H1 (cell line): ENCODE measurements at regions not wholly inside any gene's neighbourhood (a gene's known extent, or its start where the extent isn't known, plus 50 kb on each side); places are given as distances from the start of the nearest gene placed in this dataset.
A peak's percentile ranks its signal among the peaks of the same experiment; 100 is the strongest.

ENCODE experiments used
- CTCF ChIA-PET: fragments of 300-600 bp; sonication (Branson Sonifier 250); formaldehyde crosslinking; loops from one replicate; lab custom pipeline; 2021; ENCODE audit not compliant: partially characterized antibody; lab: Charles Lee
- POLR2A ChIA-PET: fragments of 300-600 bp; sonication (Branson Sonifier 250); formaldehyde crosslinking; loops from one replicate; lab custom pipeline; 2021; ENCODE audit warnings: inconsistent platforms; ENCODE audit not compliant: partially characterized antibody; lab: Charles Lee
- DNase-seq, 2 experiments: peaks; one replicate each; pipeline versions ENCODE4 v3.0.0 to v3.0.0-alpha.2; 2010 to 2022; ENCODE audit warnings: low spot score in 2 of 2, low read depth in 1 of 2, mixed read lengths in 1 of 2
- FAIRE-seq: peaks from 2 replicates; lab custom pipeline; 2011; peaks lifted over from hg19 to GRCh38; lab: Jason Lieb, UNC
- H2AFZ ChIP-seq: 2 replicates; pipeline ENCODE4 v1.8.1; 2012; ENCODE audit warnings: low read length, inconsistent platforms
- H2AK5ac ChIP-seq: 2 replicates; pipeline ENCODE4 v1.6.1; 2013; ENCODE audit warnings: low read depth, low read length
- H2BK120ac ChIP-seq: replicated peaks from 2 replicates; pipeline ENCODE3; 2013; ENCODE audit warnings: low read depth, low read length, inconsistent platforms
- H2BK12ac ChIP-seq: 2 replicates; pipeline ENCODE4 v1.6.1; 2013; ENCODE audit warnings: low read depth, low read length
- H2BK15ac ChIP-seq: 2 replicates; pipeline ENCODE4 v1.6.1; 2013; ENCODE audit warnings: low read length
- H2BK20ac ChIP-seq: 2 replicates; pipeline ENCODE4 v1.6.1; 2013; ENCODE audit warnings: low read length
- H2BK5ac ChIP-seq: 2 replicates; pipeline ENCODE4 v1.6.1; 2013; ENCODE audit warnings: low read depth, low read length
- H3K14ac ChIP-seq: 2 replicates; pipeline ENCODE4 v1.6.1; 2013; ENCODE audit warnings: inconsistent platforms; ENCODE audit not compliant: insufficient read length
- H3K18ac ChIP-seq: 2 replicates; pipeline ENCODE4 v1.6.1; 2013; ENCODE audit warnings: low read length; ENCODE audit errors: extremely low read depth
- H3K23ac ChIP-seq: 2 replicates; pipeline ENCODE4 v1.6.1; 2013; ENCODE audit warnings: inconsistent platforms; ENCODE audit not compliant: insufficient read length
- H3K23me2 ChIP-seq: 2 replicates; pipeline ENCODE4 v1.6.1; 2013; ENCODE audit warnings: low read depth, low read length
- H3K27ac ChIP-seq: 2 replicates; pipeline ENCODE4 v1.6.1; 2011; ENCODE audit warnings: low read depth, low read length, inconsistent platforms
- H3K27me3 ChIP-seq, 4 experiments: replicated peaks in 1 of 4; 1 replicate in 1 of 4; 2 replicates in 3 of 4; pipeline versions ENCODE4 v1.6.1 to v1.8.1; 2011 to 2013; ENCODE audit warnings: low read length in 3 of 4, mild to moderate bottlenecking in 3 of 4, inconsistent platforms in 2 of 4, mixed read lengths in 2 of 4, moderate library complexity in 1 of 4; ENCODE audit not compliant: control insufficient read depth in 3 of 4, insufficient read depth in 3 of 4; ENCODE audit errors: extremely low read depth in 1 of 4
- H3K36me3 ChIP-seq, 4 experiments: 2 replicates each; pipeline versions ENCODE4 v1.6.1 to v1.8.1; 2011 to 2013; ENCODE audit warnings: mild to moderate bottlenecking in 4 of 4, low read length in 3 of 4, moderate library complexity in 2 of 4, control low read depth in 1 of 4, inconsistent platforms in 1 of 4; ENCODE audit not compliant: insufficient read depth in 4 of 4, control insufficient read depth in 2 of 4
- H3K4ac ChIP-seq: replicated peaks from 2 replicates; pipeline ENCODE3; 2013; ENCODE audit warnings: low read length, low read depth, mixed read lengths, inconsistent platforms; ENCODE audit not compliant: insufficient read length
- H3K4me1 ChIP-seq, 4 experiments: replicated peaks in 1 of 4; 1 replicate in 1 of 4; 2 replicates in 3 of 4; pipeline versions ENCODE4 v1.6.1 to v1.8.1; 2011 to 2013; ENCODE audit warnings: low read length in 3 of 4, inconsistent platforms in 2 of 4, mixed read lengths in 1 of 4; ENCODE audit not compliant: insufficient read depth in 4 of 4, control insufficient read depth in 3 of 4
- H3K4me2 ChIP-seq, 2 experiments: 2 replicates each; pipeline versions ENCODE4 v1.6.1 to v1.8.1; 2011 to 2013; ENCODE audit warnings: low read depth in 2 of 2, low read length in 2 of 2, control low read depth in 1 of 2, inconsistent platforms in 1 of 2, mild to moderate bottlenecking in 1 of 2; ENCODE audit not compliant: insufficient read depth in 1 of 2
- H3K4me3 ChIP-seq, 4 experiments: fragments of 200-600, 300-600 bp in 1 of 4; sonication (generic), shearing (Covaris generic), sonication (Bioruptor Twin) in 1 of 4; 2 replicates each; pipeline versions ENCODE4 v1.5.1 to v1.8.1; 2011 to 2016; ENCODE audit warnings: low read length in 4 of 4, low read depth in 3 of 4, control low read depth in 2 of 4, inconsistent platforms in 2 of 4, mild to moderate bottlenecking in 2 of 4, mixed read lengths in 1 of 4, moderate library complexity in 1 of 4; ENCODE audit not compliant: insufficient read depth in 2 of 4; ENCODE audit errors: extremely low read depth in 1 of 4
- H3K56ac ChIP-seq: replicated peaks from 2 replicates; pipeline ENCODE3; 2013; ENCODE audit warnings: low read depth, mild to moderate bottlenecking, mixed read lengths, low read length, inconsistent platforms; ENCODE audit not compliant: insufficient read length
- H3K79me1 ChIP-seq: 2 replicates; pipeline ENCODE4 v1.6.1; 2013; ENCODE audit warnings: low read depth, low read length, control low read depth
- H3K79me2 ChIP-seq, 2 experiments: 2 replicates each; pipeline versions ENCODE4 v1.6.1 to v1.8.1; 2012 to 2013; ENCODE audit warnings: low read length in 2 of 2, mild to moderate bottlenecking in 2 of 2, inconsistent platforms in 1 of 2; ENCODE audit not compliant: insufficient read depth in 2 of 2, control insufficient read depth in 1 of 2
- H3K9ac ChIP-seq, 4 experiments: replicated peaks in 1 of 4; 1 replicate in 1 of 4; 2 replicates in 3 of 4; pipeline versions ENCODE4 v1.6.1 to v1.8.1; 2011 to 2013; ENCODE audit warnings: low read depth in 3 of 4, low read length in 3 of 4, control low read depth in 2 of 4, mild to moderate bottlenecking in 2 of 4, moderate library complexity in 2 of 4, inconsistent platforms in 1 of 4; ENCODE audit errors: extremely low read depth in 1 of 4
- H3K9me3 ChIP-seq, 2 experiments: 2 replicates each; pipeline versions ENCODE4 v1.6.1 to v1.8.1; 2012 to 2013; ENCODE audit warnings: mild to moderate bottlenecking in 2 of 2, moderate library complexity in 2 of 2, control low read depth in 1 of 2, inconsistent platforms in 1 of 2, low read depth in 1 of 2, low read length in 1 of 2, mixed read lengths in 1 of 2; ENCODE audit not compliant: insufficient read depth in 2 of 2
- H4K20me1 ChIP-seq, 2 experiments: replicated peaks in 1 of 2; 2 replicates each; pipeline versions ENCODE3 to v1.8.1; 2011 to 2013; ENCODE audit warnings: inconsistent platforms in 2 of 2, low read length in 2 of 2, mild to moderate bottlenecking in 1 of 2; ENCODE audit not compliant: insufficient read depth in 2 of 2, control insufficient read depth in 1 of 2
- H4K5ac ChIP-seq: 2 replicates; pipeline ENCODE4 v1.6.1; 2013; ENCODE audit warnings: low read length, low read depth, mixed read lengths, inconsistent platforms; ENCODE audit not compliant: insufficient read length
- H4K8ac ChIP-seq: 2 replicates; pipeline ENCODE4 v1.8.0; 2013; ENCODE audit warnings: mild to moderate bottlenecking, moderate library complexity, low read length, inconsistent platforms; ENCODE audit not compliant: insufficient read depth; ENCODE audit errors: extremely low read depth
- H4K91ac ChIP-seq: replicated peaks from 2 replicates; pipeline ENCODE3; 2013; ENCODE audit warnings: low read length, mixed read lengths, inconsistent platforms; ENCODE audit not compliant: insufficient read length
- CBX5 ChIP-seq: fragments of 300-800, 300-1000 bp; sonication (generic); IDR thresholded peaks from 2 replicates; pipeline ENCODE4 v1.7.1; 2016; ENCODE audit warnings: antibody characterized with exemption, low read length, low read depth
- CREB1 ChIP-seq: IDR thresholded peaks from 2 replicates; pipeline ENCODE4 v1.6.1; 2012; ENCODE audit warnings: inconsistent platforms
- EGR1 ChIP-seq: IDR thresholded peaks from 2 replicates; pipeline ENCODE4 v1.6.1; 2011; ENCODE audit warnings: low read depth, low read length, borderline replicate concordance
- KDM5A ChIP-seq: fragments of 200-600 bp; IDR thresholded peaks from 2 replicates; pipeline ENCODE4 v1.7.1; 2012; ENCODE audit warnings: mild to moderate bottlenecking, low read length, inconsistent platforms, mixed read lengths
- POLR2AphosphoS5 ChIP-seq: IDR thresholded peaks from 2 replicates; pipeline ENCODE4 v1.6.1; 2011; ENCODE audit warnings: low read depth, low read length
- POU5F1 ChIP-seq: IDR thresholded peaks from 2 replicates; pipeline ENCODE4 v1.6.1; 2011; ENCODE audit warnings: low read depth, mild to moderate bottlenecking, low read length, moderate library complexity
- RAD21 ChIP-seq, 2 experiments: IDR thresholded peaks in 1 of 2; conservative IDR thresholded peaks in 1 of 2; 2 replicates each; pipeline ENCODE4 v1.6.1; 2011; ENCODE audit warnings: low read depth in 2 of 2, low read length in 2 of 2, improper control_type of control experiment in 1 of 2, inconsistent platforms in 1 of 2, mild to moderate bottlenecking in 1 of 2, moderate library complexity in 1 of 2
- RBBP5 ChIP-seq: IDR thresholded peaks from 2 replicates; pipeline ENCODE4 v1.7.1; 2012; ENCODE audit warnings: low read depth, mild to moderate bottlenecking, inconsistent platforms, low read length, moderate library complexity, borderline replicate concordance
- RNF2 ChIP-seq: fragments of 200-900, 300-1000 bp; sonication (generic); IDR thresholded peaks from 2 replicates; pipeline ENCODE4 v1.7.1; 2016; ENCODE audit warnings: borderline replicate concordance, low read depth, mild to moderate bottlenecking, antibody characterized with exemption, low read length; ENCODE audit not compliant: poor library complexity, severe bottlenecking; ENCODE audit errors: missing control alignments
- SIRT6 ChIP-seq: IDR thresholded peaks from one replicate; pipeline ENCODE4 v1.7.1; 2012; ENCODE audit warnings: low read length, inconsistent platforms
- YY1 ChIP-seq: IDR thresholded peaks from 2 replicates; pipeline ENCODE4 v1.6.1; 2011; ENCODE audit warnings: low read depth, mild to moderate bottlenecking, low read length
- WGBS, 2 experiments: shearing (Covaris generic) in 1 of 2; methylation state at CpG; one replicate each; pipeline versions ENCODE4 v1.1.6 to v1.1.7; 2013 to 2015; ENCODE audit warnings: low lambda C conversion rate in 2 of 2, mixed read lengths in 2 of 2, inconsistent platforms in 1 of 2, low coverage in 1 of 2, missing lambda C conversion rate in 1 of 2; ENCODE audit not compliant: insufficient replicate concordance in 2 of 2, insufficient coverage in 1 of 2, insufficient read length in 1 of 2; ENCODE audit errors: extremely low coverage in 1 of 2, missing lambda C conversion rate in 1 of 2; 5-methylcytosine and 5-hydroxymethylcytosine counted together

DNA sequence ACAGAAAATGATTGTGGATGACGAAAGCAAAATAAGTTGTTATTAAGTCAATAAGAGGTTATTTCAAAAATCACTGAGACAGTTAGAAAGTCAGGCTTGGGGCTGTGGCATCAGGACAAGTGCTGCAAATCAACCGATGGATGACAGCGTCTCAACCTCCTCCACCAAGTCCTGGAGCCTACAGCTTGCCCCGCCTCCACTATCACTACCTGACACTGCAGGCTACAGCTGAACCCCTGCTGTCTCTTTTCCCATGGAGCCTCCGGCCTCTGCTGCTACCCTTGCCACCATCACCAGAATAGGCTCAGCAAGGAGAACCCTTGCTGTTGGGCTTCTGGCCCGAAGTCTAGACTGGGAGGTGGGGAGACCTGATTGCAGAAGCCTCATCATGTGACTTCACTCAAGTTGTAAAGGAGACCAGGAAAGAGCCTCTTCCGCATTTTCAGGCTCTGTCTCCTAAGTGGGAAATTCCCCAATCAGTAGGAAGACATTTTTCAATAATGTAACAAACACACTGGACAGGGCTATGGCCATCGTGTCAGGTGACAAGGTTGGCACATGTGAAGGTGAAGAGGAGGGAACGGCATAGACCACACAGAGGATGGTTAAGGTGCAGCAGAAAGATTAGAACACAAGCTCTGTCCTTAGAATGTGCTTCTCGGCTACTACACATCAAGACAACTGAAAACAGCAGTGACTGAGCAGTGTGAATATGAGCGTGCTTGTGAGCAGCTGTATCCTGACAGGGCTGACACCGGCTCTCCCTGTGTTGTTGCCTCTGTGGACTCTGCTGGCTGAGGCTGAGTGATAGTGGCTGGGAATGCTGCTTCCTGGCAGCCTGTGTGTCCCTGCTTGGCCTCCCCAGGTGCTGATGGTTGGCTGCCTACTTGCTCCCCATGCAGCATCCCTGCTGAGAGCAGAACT is 660.7 kb downstream of the PTPRU start:
- Histone ChIP-seq H3K4me2 (no peak overlapping the region), H2BK5ac (0 out of 2 replicates have a peak overlapping the region, but pooled peaks have one; percentile 18), H3K4me3 (no peak overlapping the region), H3K14ac (no peak overlapping the region), H2BK20ac (0 out of 2 replicates have a peak overlapping the region, but pooled peaks have one; percentile 27), H3K18ac (no peak overlapping the region), H3K4me1 (peaks cover 3 to 19% (median 6%) of the 10 kb centered on the region in 4 experiments; a peak in 6 of 7 replicates), H4K8ac (no peak overlapping the region), H3K9me3 (no peaks in the 10 kb centered on the region), H3K9ac (no peak overlapping the region), H2BK120ac (no peak overlapping the region), H4K91ac (peak overlapping the region; percentile 62), H3K27me3 (no peaks in the 10 kb centered on the region), H3K27ac (no peak overlapping the region), H3K4ac (no peak overlapping the region), H3K36me3 (no peaks in the 10 kb centered on the region), H2BK15ac (peak overlapping the region; percentile 67; the same call in 1 of the 2 replicates), H3K23ac (no peak overlapping the region), H3K56ac (no peak overlapping the region), H3K23me2 (no peaks in the 10 kb centered on the region), H3K79me1 (no peaks in the 10 kb centered on the region), H4K20me1 (no peaks in the 10 kb centered on the region), H4K5ac (no peak overlapping the region), H3K79me2 (no peaks in the 10 kb centered on the region), H2AFZ (no peak overlapping the region), H2BK12ac (0 out of 2 replicates have a peak overlapping the region, but pooled peaks have one; percentile 11), H2AK5ac (peak overlapping the region; percentile 84; the same call in 1 of the 2 replicates)
- POLR2A ChIA-PET, result interaction anchor here (0.6 kb wide), 1 partner anchor 48 kb away, joined by 3 read pairs; no protein-coding TSS in a partner anchor
- CTCF ChIA-PET, result interaction anchor here (0.6 to 1.3 kb wide), 3 partner anchors 14 to 162 kb away, joined by 3 read pairs; no protein-coding TSS in a partner anchor
- FAIRE-seq, result no peak
- no peak for DNase-seq
- 76% methylated on average over 11 of the region's 12 CpGs; no CpG with 5 or more reads in 1 of the 2 experiments for WGBS, 2 experiments
- TF ChIP-seq RAD21 (IDR thresholded peaks at IDR 0.05 in 1 of 2, conservative IDR thresholded peaks at IDR 0.05 in 1 of 2; ENCODE audit: low read depth in 2 of 2, low read length in 2 of 2), result no peak
- no peak for TF ChIP-seq YY1
- no peak for TF ChIP-seq RNF2
- TF ChIP-seq EGR1, result no peak
- no peak for TF ChIP-seq KDM5A
- TF ChIP-seq POU5F1, result no peak
- TF ChIP-seq RBBP5, result no peak
- no peak for TF ChIP-seq SIRT6
- TF ChIP-seq CBX5, result no peak
- no peak for TF ChIP-seq POLR2AphosphoS5
- no peak for TF ChIP-seq CREB1
